ENCODE measurements at regions not wholly inside any gene's neighbourhood (a gene's known extent, or its start where the extent isn't known, plus 50 kb on each side); places are given as distances from the start of the nearest gene placed in this dataset.

DNA sequence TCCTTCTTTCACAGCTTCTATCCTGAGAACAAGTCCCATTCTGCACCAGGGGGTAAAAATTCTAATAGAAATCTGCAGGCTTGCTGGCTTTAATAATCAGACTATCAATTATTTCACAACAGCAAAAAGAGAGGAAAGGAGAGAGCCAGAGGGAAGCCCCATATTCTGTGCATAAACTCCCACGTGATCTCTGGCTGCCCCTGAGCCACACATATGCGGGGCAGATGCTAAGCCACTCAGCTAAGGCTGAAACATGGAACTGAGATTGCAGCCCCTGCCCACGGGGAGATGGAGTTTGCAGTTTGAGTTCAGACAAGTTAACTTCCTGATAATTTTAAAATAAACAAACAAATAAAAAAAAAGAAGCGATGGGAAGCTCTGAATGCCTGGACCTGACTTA lies 254.4 kb upstream of the CCDC196 start:
- ChIA-PET CTCF (no interaction called here), POLR2A (ENCODE audit: low non-redundant PET) (no interaction called here)
- DNase-seq (ENCODE audit: low spot score): no peak
- Histone ChIP-seq H3K36me3 (ENCODE audit: insufficient read depth, low read length, poor library complexity, severe bottlenecking) (no peaks in the 10 kb centered on the region), H3K4me3 (ENCODE audit: low read depth, low read length, poor library complexity, severe bottlenecking) (no peak overlapping the region), H3K27me3 (replicated peaks; ENCODE audit: insufficient read depth, low read depth, low read length, poor library complexity) (no peaks in the 10 kb centered on the region), H3K4me1 (ENCODE audit: insufficient read depth, low read length, poor library complexity, severe bottlenecking) (no peaks in the 10 kb centered on the region), H3K27ac (ENCODE audit: low read depth, low read length, poor library complexity, severe bottlenecking) (no peak overlapping the region), H3K9me3 (ENCODE audit: low read depth, low read length, poor library complexity, severe bottlenecking) (no peaks in the 10 kb centered on the region)
- BruUV-seq (replicated peaks): no TSS peak
- no peak for TF ChIP-seq EZH2 (IDR thresholded peaks at IDR 0.05; ENCODE audit: borderline replicate concordance, low read depth, low read length, poor library complexity, severe bottlenecking)
- TF ChIP-seq, protein P1, sequence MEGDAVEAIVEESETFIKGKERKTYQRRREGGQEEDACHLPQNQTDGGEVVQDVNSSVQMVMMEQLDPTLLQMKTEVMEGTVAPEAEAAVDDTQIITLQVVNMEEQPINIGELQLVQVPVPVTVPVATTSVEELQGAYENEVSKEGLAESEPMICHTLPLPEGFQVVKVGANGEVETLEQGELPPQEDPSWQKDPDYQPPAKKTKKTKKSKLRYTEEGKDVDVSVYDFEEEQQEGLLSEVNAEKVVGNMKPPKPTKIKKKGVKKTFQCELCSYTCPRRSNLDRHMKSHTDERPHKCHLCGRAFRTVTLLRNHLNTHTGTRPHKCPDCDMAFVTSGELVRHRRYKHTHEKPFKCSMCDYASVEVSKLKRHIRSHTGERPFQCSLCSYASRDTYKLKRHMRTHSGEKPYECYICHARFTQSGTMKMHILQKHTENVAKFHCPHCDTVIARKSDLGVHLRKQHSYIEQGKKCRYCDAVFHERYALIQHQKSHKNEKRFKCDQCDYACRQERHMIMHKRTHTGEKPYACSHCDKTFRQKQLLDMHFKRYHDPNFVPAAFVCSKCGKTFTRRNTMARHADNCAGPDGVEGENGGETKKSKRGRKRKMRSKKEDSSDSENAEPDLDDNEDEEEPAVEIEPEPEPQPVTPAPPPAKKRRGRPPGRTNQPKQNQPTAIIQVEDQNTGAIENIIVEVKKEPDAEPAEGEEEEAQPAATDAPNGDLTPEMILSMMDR (conservative IDR thresholded peaks at IDR 0.05; ENCODE audit: low read depth, low read length): no peak
- intact Hi-C loops (cut with micrococcal nuclease; ENCODE audit: unreplicated experiment): no loop called here

DNA sequence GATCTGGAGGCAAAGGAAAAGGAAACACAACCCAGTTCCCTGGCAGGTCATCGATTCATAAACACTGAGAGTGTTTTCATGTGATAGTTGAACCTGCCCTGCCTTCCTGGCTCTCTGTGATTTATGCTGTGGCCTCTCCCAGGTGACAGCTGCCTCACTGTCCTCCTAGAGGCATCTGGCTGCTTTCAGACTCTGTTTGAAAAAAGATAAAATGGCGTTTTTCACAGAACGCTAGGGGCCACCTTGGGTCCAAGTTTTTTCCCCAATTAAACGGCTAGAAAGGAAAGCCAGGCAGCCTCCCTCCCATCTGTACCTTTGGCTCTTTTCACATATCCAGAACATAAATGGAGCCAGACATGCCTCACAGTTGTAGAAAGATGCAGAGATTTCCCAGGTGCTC lies 252.6 kb upstream of the CCDC196 start:
- Histone ChIP-seq H3K27ac (ENCODE audit: low read depth, low read length, poor library complexity, severe bottlenecking) (no peak overlapping the region), H3K4me3 (ENCODE audit: low read depth, low read length, poor library complexity, severe bottlenecking) (no peak overlapping the region), H3K36me3 (ENCODE audit: insufficient read depth, low read length, poor library complexity, severe bottlenecking) (no peaks in the 10 kb centered on the region), H3K9me3 (ENCODE audit: low read depth, low read length, poor library complexity, severe bottlenecking) (no peaks in the 10 kb centered on the region), H3K27me3 (replicated peaks; ENCODE audit: insufficient read depth, low read depth, low read length, poor library complexity) (no peaks in the 10 kb centered on the region), H3K4me1 (ENCODE audit: insufficient read depth, low read length, poor library complexity, severe bottlenecking) (no peaks in the 10 kb centered on the region)
- POLR2A ChIA-PET (ENCODE audit: low non-redundant PET): no interaction called here
- CTCF ChIA-PET: no interaction called here
- BruUV-seq (replicated peaks): no TSS peak
- no peak for TF ChIP-seq EZH2 (IDR thresholded peaks at IDR 0.05; ENCODE audit: borderline replicate concordance, low read depth, low read length, poor library complexity, severe bottlenecking)
- TF ChIP-seq, protein P1 (conservative IDR thresholded peaks at IDR 0.05; ENCODE audit: low read depth, low read length): no peak
- no peak for DNase-seq (ENCODE audit: low spot score)
- intact Hi-C loops (cut with micrococcal nuclease; ENCODE audit: unreplicated experiment): no loop called here

DNA sequence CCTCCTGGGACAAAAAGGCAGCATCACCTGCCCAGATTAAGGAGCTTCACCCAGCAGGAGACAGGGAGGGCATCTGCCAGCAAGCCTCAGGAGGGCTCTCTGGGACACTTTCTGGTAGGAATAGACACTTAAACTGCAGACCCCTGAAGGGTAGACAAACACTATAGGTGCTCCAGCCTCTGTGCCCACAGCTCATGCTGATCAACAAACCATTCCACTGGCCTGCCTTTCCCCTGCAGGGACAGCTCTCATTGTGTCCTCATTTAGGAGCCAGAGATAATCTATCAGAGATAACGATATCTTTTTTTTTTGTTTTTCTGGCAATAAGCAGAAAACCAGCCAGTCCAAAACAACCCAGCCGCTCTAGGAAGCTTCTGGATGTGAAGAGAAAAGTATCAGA lies 251.8 kb upstream of the CCDC196 start:
- intact Hi-C loops (cut with micrococcal nuclease; ENCODE audit: unreplicated experiment): no loop called here
- Histone ChIP-seq H3K27me3 (replicated peaks; ENCODE audit: insufficient read depth, low read depth, low read length, poor library complexity) (no peaks in the 10 kb centered on the region), H3K27ac (ENCODE audit: low read depth, low read length, poor library complexity, severe bottlenecking) (no peak overlapping the region), H3K9me3 (ENCODE audit: low read depth, low read length, poor library complexity, severe bottlenecking) (no peaks in the 10 kb centered on the region), H3K36me3 (ENCODE audit: insufficient read depth, low read length, poor library complexity, severe bottlenecking) (no peaks in the 10 kb centered on the region), H3K4me3 (ENCODE audit: low read depth, low read length, poor library complexity, severe bottlenecking) (no peak overlapping the region), H3K4me1 (ENCODE audit: insufficient read depth, low read length, poor library complexity, severe bottlenecking) (no peaks in the 10 kb centered on the region)
- CTCF ChIA-PET: no interaction called here
- DNase-seq (ENCODE audit: low spot score): no peak
- BruUV-seq (replicated peaks): no TSS peak
- POLR2A ChIA-PET (ENCODE audit: low non-redundant PET): no interaction called here
- no peak for TF ChIP-seq EZH2 (IDR thresholded peaks at IDR 0.05; ENCODE audit: borderline replicate concordance, low read depth, low read length, poor library complexity, severe bottlenecking)
- TF ChIP-seq, protein P1 (conservative IDR thresholded peaks at IDR 0.05; ENCODE audit: low read depth, low read length): no peak
